ENCODE measurements at regions not wholly inside any gene's neighbourhood (a gene's known extent, or its start where the extent isn't known, plus 50 kb on each side); places are given as distances from the start of the nearest gene placed in this dataset.

GRCh38 chr10:21100871-21101514 is 203.9 kb upstream of the NEBL start:
- H3K27me3 ChIP-seq (ENCODE audit: low read depth, low read length): no peaks in the 10 kb centered on the region
- H3K36me3 ChIP-seq (replicated peaks; ENCODE audit: low read depth, low read length): no peaks in the 10 kb centered on the region
- no peaks in the 10 kb centered on the region for H3K9me3 ChIP-seq (ENCODE audit: insufficient read depth, low read length)
- no peak overlapping the region for H3K27ac ChIP-seq (ENCODE audit: low read length)
- H4K20me1 ChIP-seq (ENCODE audit: insufficient read depth, low read length): no peaks in the 10 kb centered on the region
- no peak overlapping the region for H3K4me3 ChIP-seq (ENCODE audit: low read length)
- no peak for TF ChIP-seq EZH2phosphoT487 (IDR thresholded peaks at IDR 0.05; ENCODE audit: low read depth)
- TF ChIP-seq, protein P1, sequence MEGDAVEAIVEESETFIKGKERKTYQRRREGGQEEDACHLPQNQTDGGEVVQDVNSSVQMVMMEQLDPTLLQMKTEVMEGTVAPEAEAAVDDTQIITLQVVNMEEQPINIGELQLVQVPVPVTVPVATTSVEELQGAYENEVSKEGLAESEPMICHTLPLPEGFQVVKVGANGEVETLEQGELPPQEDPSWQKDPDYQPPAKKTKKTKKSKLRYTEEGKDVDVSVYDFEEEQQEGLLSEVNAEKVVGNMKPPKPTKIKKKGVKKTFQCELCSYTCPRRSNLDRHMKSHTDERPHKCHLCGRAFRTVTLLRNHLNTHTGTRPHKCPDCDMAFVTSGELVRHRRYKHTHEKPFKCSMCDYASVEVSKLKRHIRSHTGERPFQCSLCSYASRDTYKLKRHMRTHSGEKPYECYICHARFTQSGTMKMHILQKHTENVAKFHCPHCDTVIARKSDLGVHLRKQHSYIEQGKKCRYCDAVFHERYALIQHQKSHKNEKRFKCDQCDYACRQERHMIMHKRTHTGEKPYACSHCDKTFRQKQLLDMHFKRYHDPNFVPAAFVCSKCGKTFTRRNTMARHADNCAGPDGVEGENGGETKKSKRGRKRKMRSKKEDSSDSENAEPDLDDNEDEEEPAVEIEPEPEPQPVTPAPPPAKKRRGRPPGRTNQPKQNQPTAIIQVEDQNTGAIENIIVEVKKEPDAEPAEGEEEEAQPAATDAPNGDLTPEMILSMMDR (IDR thresholded peaks at IDR 0.05; ENCODE audit: low read depth, low read length): no peak
- H3K79me2 ChIP-seq (ENCODE audit: low read length): no peaks in the 10 kb centered on the region
- no peak overlapping the region for H2AFZ ChIP-seq (ENCODE audit: low read depth, low read length)
- no peak overlapping the region for H3K9ac ChIP-seq (ENCODE audit: low read length)
- H3K4me1 ChIP-seq (ENCODE audit: low read length): no peaks in the 10 kb centered on the region
- no peak overlapping the region for H3K4me2 ChIP-seq (ENCODE audit: low read length)

DNA sequence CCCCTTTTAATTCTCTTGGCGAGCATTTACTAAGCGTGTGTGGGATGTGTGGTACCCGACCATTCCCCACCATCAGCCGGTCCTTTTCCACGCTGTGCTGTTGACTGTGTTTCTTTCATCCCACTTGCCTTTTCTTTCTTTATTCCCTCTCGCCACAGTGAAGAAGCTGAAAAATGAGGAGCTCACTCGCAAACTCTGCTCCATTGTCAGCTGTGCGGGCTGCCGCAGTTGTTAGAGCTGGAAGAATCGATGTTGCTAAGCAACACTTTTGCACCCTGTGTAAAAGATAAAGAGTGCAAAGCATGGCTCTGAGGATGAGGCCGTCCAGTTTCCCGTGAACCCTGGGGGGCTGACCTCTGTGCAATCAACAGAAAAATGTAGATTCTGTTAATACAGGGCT is 203.1 kb upstream of the NEBL start:
- Histone ChIP-seq H3K4me3 (ENCODE audit: low read length) (no peak overlapping the region), H3K36me3 (replicated peaks; ENCODE audit: low read depth, low read length) (no peaks in the 10 kb centered on the region), H3K4me1 (ENCODE audit: low read length) (no peaks in the 10 kb centered on the region), H3K27ac (ENCODE audit: low read length) (no peak overlapping the region), H3K9ac (ENCODE audit: low read length) (no peak overlapping the region), H3K9me3 (ENCODE audit: insufficient read depth, low read length) (no peaks in the 10 kb centered on the region), H4K20me1 (ENCODE audit: insufficient read depth, low read length) (no peaks in the 10 kb centered on the region), H2AFZ (ENCODE audit: low read depth, low read length) (no peak overlapping the region), H3K79me2 (ENCODE audit: low read length) (no peaks in the 10 kb centered on the region), H3K27me3 (ENCODE audit: low read depth, low read length) (no peaks in the 10 kb centered on the region), H3K4me2 (ENCODE audit: low read length) (no peak overlapping the region)
- TF ChIP-seq EZH2phosphoT487 (IDR thresholded peaks at IDR 0.05; ENCODE audit: low read depth): no peak
- TF ChIP-seq, protein P1 (IDR thresholded peaks at IDR 0.05; ENCODE audit: low read depth, low read length): no peak

GRCh38 chr10:21099291-21100062 is 202.4 kb upstream of the NEBL start:
- Histone ChIP-seq H3K9ac (ENCODE audit: low read length) (no peak overlapping the region), H3K79me2 (ENCODE audit: low read length) (no peaks in the 10 kb centered on the region), H2AFZ (ENCODE audit: low read depth, low read length) (no peak overlapping the region), H3K4me3 (ENCODE audit: low read length) (no peak overlapping the region), H3K27me3 (ENCODE audit: low read depth, low read length) (no peaks in the 10 kb centered on the region), H3K4me2 (ENCODE audit: low read length) (no peak overlapping the region), H4K20me1 (ENCODE audit: insufficient read depth, low read length) (no peaks in the 10 kb centered on the region), H3K4me1 (ENCODE audit: low read length) (no peaks in the 10 kb centered on the region), H3K9me3 (ENCODE audit: insufficient read depth, low read length) (no peaks in the 10 kb centered on the region), H3K36me3 (replicated peaks; ENCODE audit: low read depth, low read length) (no peaks in the 10 kb centered on the region), H3K27ac (ENCODE audit: low read length) (no peak overlapping the region)
- TF ChIP-seq EZH2phosphoT487 (IDR thresholded peaks at IDR 0.05; ENCODE audit: low read depth): no peak
- TF ChIP-seq, protein P1 (IDR thresholded peaks at IDR 0.05; ENCODE audit: low read depth, low read length): no peak

GRCh38 chr10:21097926-21098355 is 200.8 kb upstream of the NEBL start:
- Histone ChIP-seq H2AFZ (ENCODE audit: low read depth, low read length) (no peak overlapping the region), H3K4me3 (ENCODE audit: low read length) (no peak overlapping the region), H3K4me1 (ENCODE audit: low read length) (no peaks in the 10 kb centered on the region), H3K4me2 (ENCODE audit: low read length) (no peak overlapping the region), H3K79me2 (ENCODE audit: low read length) (no peaks in the 10 kb centered on the region), H4K20me1 (ENCODE audit: insufficient read depth, low read length) (no peaks in the 10 kb centered on the region), H3K9me3 (ENCODE audit: insufficient read depth, low read length) (no peaks in the 10 kb centered on the region), H3K36me3 (replicated peaks; ENCODE audit: low read depth, low read length) (no peaks in the 10 kb centered on the region), H3K27ac (ENCODE audit: low read length) (no peak overlapping the region), H3K9ac (ENCODE audit: low read length) (no peak overlapping the region), H3K27me3 (ENCODE audit: low read depth, low read length) (no peaks in the 10 kb centered on the region)
- no peak for TF ChIP-seq EZH2phosphoT487 (IDR thresholded peaks at IDR 0.05; ENCODE audit: low read depth)
- TF ChIP-seq, protein P1 (IDR thresholded peaks at IDR 0.05; ENCODE audit: low read depth, low read length): no peak

All from OCI-LY3 (cell line).